ENCODE measurements at regions not wholly inside any gene's neighbourhood (a gene's known extent, or its start where the extent isn't known, plus 50 kb on each side); places are given as distances from the start of the nearest gene placed in this dataset.
A peak's percentile ranks its signal among the peaks of the same experiment; 100 is the strongest.

DNA sequence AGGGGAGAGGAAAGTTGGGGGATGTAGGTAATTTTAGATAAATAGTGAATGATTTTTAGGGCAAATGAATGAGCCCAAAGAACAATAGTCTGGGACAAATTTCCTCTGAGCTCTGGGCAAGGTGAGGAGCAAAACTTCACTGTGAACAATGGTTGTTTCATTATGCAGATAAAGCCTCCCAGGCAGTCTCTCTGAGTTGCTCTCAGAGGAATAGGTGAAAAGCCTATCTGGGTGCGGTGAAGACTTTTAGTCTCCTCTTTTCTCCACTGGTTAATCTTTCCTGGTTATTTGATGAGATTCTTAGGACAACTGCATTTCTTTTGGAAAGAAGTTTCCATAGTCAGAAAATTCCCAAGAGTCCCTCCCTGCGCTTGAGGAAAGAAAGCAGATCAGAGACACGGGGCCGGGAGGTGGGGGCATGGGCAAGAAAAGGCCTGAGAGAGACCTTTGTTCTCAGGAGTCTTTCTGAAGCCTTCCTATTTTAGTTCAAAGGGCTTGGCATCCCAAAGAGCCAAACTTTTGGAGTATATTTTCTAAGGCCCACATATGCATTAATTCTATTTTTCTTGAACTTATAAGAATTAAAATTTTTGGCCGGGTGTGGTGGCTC is 353.6 kb upstream of the SLCO3A1 start:
- Histone ChIP-seq H3K4me2 (ENCODE audit: low read length) (no peak overlapping the region), H3K79me1 (ENCODE audit: low read length) (no peaks in the 10 kb centered on the region), H4K8ac (ENCODE audit: low read depth, low read length) (no peak overlapping the region), H3K23ac (ENCODE audit: low read length) (no peak overlapping the region), H2BK15ac (replicated peaks; ENCODE audit: low read depth) (peak overlapping the region; percentile 57), H3K9ac (ENCODE audit: low read length) (no peak overlapping the region), H2BK5ac (ENCODE audit: low read length) (no peak overlapping the region), H3K4me1 (ENCODE audit: control insufficient read depth, low read depth, low read length) (no peaks in the 10 kb centered on the region), H3K18ac (ENCODE audit: low read length) (peak overlapping the region; percentile 31), H3K27ac (ENCODE audit: low read depth, low read length) (no peak overlapping the region), H2BK120ac (ENCODE audit: low read depth, low read length) (peak overlapping the region; percentile 12), H2AK5ac (ENCODE audit: low read length) (no peak overlapping the region), H4K5ac (ENCODE audit: low read length) (no peak overlapping the region), H3K56ac (ENCODE audit: low read length) (no peak overlapping the region), H3K27me3 (ENCODE audit: insufficient read depth, low read length, poor library complexity) (no peaks in the 10 kb centered on the region), H3K4ac (ENCODE audit: low read depth, low read length) (no peak overlapping the region), H3K4me3 (ENCODE audit: low read length) (no peak overlapping the region), H3K36me3 (ENCODE audit: control insufficient read depth, insufficient read depth, low read length) (no peaks in the 10 kb centered on the region), H3K79me2 (ENCODE audit: control insufficient read depth, insufficient read depth, low read length) (no peaks in the 10 kb centered on the region)
- no CpG with 5 or more reads among the region's 5 CpGs for WGBS (ENCODE audit: extremely low coverage, insufficient coverage, low lambda C conversion rate)
- peak; percentile 18 for DNase-seq

DNA sequence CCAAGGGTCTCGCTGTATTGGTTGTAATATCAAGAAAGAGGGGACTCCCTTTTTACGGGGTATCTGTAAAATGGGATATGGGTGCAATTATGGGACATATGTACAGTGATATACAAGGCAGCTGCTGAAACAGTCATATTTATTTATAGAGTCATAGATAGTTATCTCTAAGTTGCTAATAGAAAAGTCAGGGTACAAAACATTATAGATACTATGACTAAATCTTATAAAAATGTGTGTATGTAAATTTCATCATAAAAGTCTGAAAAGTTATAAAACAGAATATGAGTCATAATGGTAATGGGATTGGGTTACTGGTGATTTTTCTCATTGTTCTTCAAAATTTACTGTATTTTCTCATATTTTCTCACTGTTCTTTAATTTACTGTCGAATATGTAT is 344.9 kb upstream of the SLCO3A1 start:
- Histone ChIP-seq H3K79me1 (ENCODE audit: low read length) (no peaks in the 10 kb centered on the region), H4K5ac (ENCODE audit: low read length) (no peak overlapping the region), H3K4me3 (ENCODE audit: low read length) (no peak overlapping the region), H2AK5ac (ENCODE audit: low read length) (no peak overlapping the region), H3K4ac (ENCODE audit: low read depth, low read length) (no peak overlapping the region), H2BK5ac (ENCODE audit: low read length) (no peak overlapping the region), H2BK120ac (ENCODE audit: low read depth, low read length) (no peak overlapping the region), H3K56ac (ENCODE audit: low read length) (no peak overlapping the region), H3K27me3 (ENCODE audit: insufficient read depth, low read length, poor library complexity) (no peaks in the 10 kb centered on the region), H3K4me2 (ENCODE audit: low read length) (no peak overlapping the region), H3K9ac (ENCODE audit: low read length) (no peak overlapping the region), H3K4me1 (ENCODE audit: control insufficient read depth, low read depth, low read length) (no peaks in the 10 kb centered on the region), H2BK15ac (replicated peaks; ENCODE audit: low read depth) (no peak overlapping the region), H3K27ac (ENCODE audit: low read depth, low read length) (no peak overlapping the region), H3K23ac (ENCODE audit: low read length) (no peak overlapping the region), H4K8ac (ENCODE audit: low read depth, low read length) (no peak overlapping the region), H3K79me2 (ENCODE audit: control insufficient read depth, insufficient read depth, low read length) (no peaks in the 10 kb centered on the region), H3K18ac (ENCODE audit: low read length) (no peak overlapping the region), H3K36me3 (ENCODE audit: control insufficient read depth, insufficient read depth, low read length) (no peaks in the 10 kb centered on the region)
- WGBS (ENCODE audit: extremely low coverage, insufficient coverage, low lambda C conversion rate), result no CpG with 5 or more reads among the region's 3 CpGs
- DNase-seq, result no peak

DNA sequence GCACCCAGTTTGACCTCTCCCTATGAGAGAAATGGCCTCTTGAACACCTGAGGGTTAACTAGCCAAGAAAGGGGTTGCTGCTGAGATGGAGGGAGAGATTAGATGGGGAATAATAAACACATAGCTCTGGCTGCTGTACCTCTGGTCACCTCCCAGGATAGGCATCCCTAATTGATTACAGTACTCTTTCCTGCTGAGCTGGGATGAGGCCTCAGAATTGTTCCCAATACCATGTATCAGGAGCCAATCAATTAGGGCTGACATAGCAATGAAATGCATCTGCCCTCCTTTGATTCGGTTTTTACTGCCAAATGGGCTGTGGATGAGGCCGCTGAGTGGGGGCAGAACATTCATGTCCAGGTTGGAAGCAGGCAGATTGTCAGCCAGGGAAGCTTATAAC is 339.4 kb upstream of the SLCO3A1 start:
- H4K8ac ChIP-seq (ENCODE audit: low read depth, low read length), result no peak overlapping the region
- H3K27ac ChIP-seq (ENCODE audit: low read depth, low read length), result no peak overlapping the region
- H3K18ac ChIP-seq (ENCODE audit: low read length), result no peak overlapping the region
- H3K4me1 ChIP-seq (ENCODE audit: control insufficient read depth, low read depth, low read length), result peaks cover 6% of the 10 kb centered on the region
- H3K79me2 ChIP-seq (ENCODE audit: control insufficient read depth, insufficient read depth, low read length), result no peaks in the 10 kb centered on the region
- DNase-seq, result no peak
- no peak overlapping the region for H3K9ac ChIP-seq (ENCODE audit: low read length)
- no peak overlapping the region for H3K23ac ChIP-seq (ENCODE audit: low read length)
- H3K4ac ChIP-seq (ENCODE audit: low read depth, low read length), result no peak overlapping the region
- WGBS (ENCODE audit: extremely low coverage, insufficient coverage, low lambda C conversion rate), result no CpG with 5 or more reads among the region's 2 CpGs
- H3K4me2 ChIP-seq (ENCODE audit: low read length), result no peak overlapping the region
- no peak overlapping the region for H3K4me3 ChIP-seq (ENCODE audit: low read length)
- no peak overlapping the region for H2BK5ac ChIP-seq (ENCODE audit: low read length)
- no peak overlapping the region for H2AK5ac ChIP-seq (ENCODE audit: low read length)
- H3K27me3 ChIP-seq (ENCODE audit: insufficient read depth, low read length, poor library complexity), result no peaks in the 10 kb centered on the region
- no peak overlapping the region for H2BK15ac ChIP-seq (replicated peaks; ENCODE audit: low read depth)
- no peak overlapping the region for H2BK120ac ChIP-seq (ENCODE audit: low read depth, low read length)
- H3K79me1 ChIP-seq (ENCODE audit: low read length), result no peaks in the 10 kb centered on the region
- no peak overlapping the region for H4K5ac ChIP-seq (ENCODE audit: low read length)
- H3K36me3 ChIP-seq (ENCODE audit: control insufficient read depth, insufficient read depth, low read length), result no peaks in the 10 kb centered on the region
- H3K56ac ChIP-seq (ENCODE audit: low read length), result no peak overlapping the region

DNA sequence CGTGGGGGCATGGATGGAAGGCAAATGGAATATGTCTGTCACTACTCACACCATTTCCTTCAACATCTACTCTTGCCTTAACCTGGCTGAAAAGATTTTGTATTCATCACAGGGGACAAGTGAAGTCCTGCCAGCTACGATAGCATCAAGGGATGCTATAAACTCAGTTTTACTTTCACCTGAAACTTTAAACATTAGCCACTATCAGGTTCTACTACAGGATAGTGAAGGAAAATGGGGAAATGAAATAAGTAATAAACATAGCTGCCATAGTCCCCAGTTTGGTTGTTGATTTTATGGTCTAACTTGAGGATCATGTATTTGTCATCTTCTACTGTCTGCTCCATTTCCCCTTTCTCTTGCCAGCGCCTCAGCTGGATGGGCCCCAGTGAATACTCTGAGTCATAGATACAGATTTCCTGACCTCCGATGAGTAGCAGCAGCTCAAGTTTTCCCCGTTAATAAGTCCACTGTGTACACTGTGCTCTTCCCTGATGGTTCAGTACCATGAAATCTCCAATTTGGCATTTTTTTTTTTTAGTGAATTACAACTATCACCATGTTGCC is 338.2 kb upstream of the SLCO3A1 start:
- Histone ChIP-seq H2BK120ac (ENCODE audit: low read depth, low read length) (no peak overlapping the region), H3K9ac (ENCODE audit: low read length) (no peak overlapping the region), H3K27ac (ENCODE audit: low read depth, low read length) (no peak overlapping the region), H3K56ac (ENCODE audit: low read length) (no peak overlapping the region), H3K79me2 (ENCODE audit: control insufficient read depth, insufficient read depth, low read length) (no peaks in the 10 kb centered on the region), H3K4me1 (ENCODE audit: control insufficient read depth, low read depth, low read length) (peaks cover 6% of the 10 kb centered on the region), H3K4me2 (ENCODE audit: low read length) (no peak overlapping the region), H2BK5ac (ENCODE audit: low read length) (no peak overlapping the region), H3K27me3 (ENCODE audit: insufficient read depth, low read length, poor library complexity) (no peaks in the 10 kb centered on the region), H3K23ac (ENCODE audit: low read length) (no peak overlapping the region), H3K4ac (ENCODE audit: low read depth, low read length) (no peak overlapping the region), H2AK5ac (ENCODE audit: low read length) (no peak overlapping the region), H3K18ac (ENCODE audit: low read length) (no peak overlapping the region), H4K5ac (ENCODE audit: low read length) (no peak overlapping the region), H3K36me3 (ENCODE audit: control insufficient read depth, insufficient read depth, low read length) (no peaks in the 10 kb centered on the region), H4K8ac (ENCODE audit: low read depth, low read length) (no peak overlapping the region), H3K79me1 (ENCODE audit: low read length) (no peaks in the 10 kb centered on the region), H2BK15ac (replicated peaks; ENCODE audit: low read depth) (no peak overlapping the region), H3K4me3 (ENCODE audit: low read length) (no peak overlapping the region)
- WGBS (ENCODE audit: extremely low coverage, insufficient coverage, low lambda C conversion rate), result no CpG with 5 or more reads among the region's 5 CpGs
- DNase-seq, result no peak

GRCh38 chr15:91516866-91517265 is 336.6 kb upstream of the SLCO3A1 start:
- Histone ChIP-seq H2BK120ac (ENCODE audit: low read depth, low read length) (peak overlapping the region; percentile 14), H2BK15ac (replicated peaks; ENCODE audit: low read depth) (no peak overlapping the region), H3K27me3 (ENCODE audit: insufficient read depth, low read length, poor library complexity) (no peaks in the 10 kb centered on the region), H3K4me1 (ENCODE audit: control insufficient read depth, low read depth, low read length) (peaks cover 6% of the 10 kb centered on the region), H3K36me3 (ENCODE audit: control insufficient read depth, insufficient read depth, low read length) (no peaks in the 10 kb centered on the region), H2BK5ac (ENCODE audit: low read length) (no peak overlapping the region), H3K4me3 (ENCODE audit: low read length) (no peak overlapping the region), H4K8ac (ENCODE audit: low read depth, low read length) (no peak overlapping the region), H2AK5ac (ENCODE audit: low read length) (no peak overlapping the region), H3K4ac (ENCODE audit: low read depth, low read length) (no peak overlapping the region), H3K23ac (ENCODE audit: low read length) (no peak overlapping the region), H3K79me1 (ENCODE audit: low read length) (no peaks in the 10 kb centered on the region), H3K56ac (ENCODE audit: low read length) (no peak overlapping the region), H4K5ac (ENCODE audit: low read length) (no peak overlapping the region), H3K27ac (ENCODE audit: low read depth, low read length) (peak overlapping the region; percentile 50), H3K18ac (ENCODE audit: low read length) (no peak overlapping the region), H3K4me2 (ENCODE audit: low read length) (no peak overlapping the region), H3K79me2 (ENCODE audit: control insufficient read depth, insufficient read depth, low read length) (no peaks in the 10 kb centered on the region), H3K9ac (ENCODE audit: low read length) (no peak overlapping the region)
- WGBS (ENCODE audit: extremely low coverage, insufficient coverage, low lambda C conversion rate), result no CpG with 5 or more reads among the region's 2 CpGs
- peak; percentile 67 for DNase-seq
